MG63 (cell line): ENCODE measurements at regions not wholly inside any gene's neighbourhood (a gene's known extent, or its start where the extent isn't known, plus 50 kb on each side); places are given as distances from the start of the nearest gene placed in this dataset.
"Not testable (repeated sequence)": the region's sequence is repeated elsewhere in the genome, so short reads cannot be mapped to it uniquely, and the experiment has no call there.

Experiments used
- DNase-seq: peaks from one replicate; pipeline ENCODE4 v3.0.0-alpha.2; 2020
- H3K27me3 ChIP-seq: fragments of 250-450 bp; sonication (Bioruptor Pico); 2 replicates; pipeline ENCODE4 v1.5.1; 2020; ENCODE audit warnings: mild to moderate bottlenecking, moderate library complexity
- H3K36me3 ChIP-seq: fragments of 250-450 bp; sonication (Bioruptor Pico); 2 replicates; pipeline ENCODE4 v1.5.1; 2020; ENCODE audit warnings: mild to moderate bottlenecking, moderate library complexity
- H3K4me3 ChIP-seq: fragments of 250-450 bp; sonication (Bioruptor Pico); 2 replicates; pipeline ENCODE4 v1.5.1; 2020; ENCODE audit warnings: mild to moderate bottlenecking, moderate library complexity
- H3K9me3 ChIP-seq: fragments of 250-450 bp; sonication (Bioruptor Pico); 2 replicates; pipeline ENCODE4 v1.5.1; 2020; ENCODE audit warnings: mild to moderate bottlenecking, moderate library complexity

DNA sequence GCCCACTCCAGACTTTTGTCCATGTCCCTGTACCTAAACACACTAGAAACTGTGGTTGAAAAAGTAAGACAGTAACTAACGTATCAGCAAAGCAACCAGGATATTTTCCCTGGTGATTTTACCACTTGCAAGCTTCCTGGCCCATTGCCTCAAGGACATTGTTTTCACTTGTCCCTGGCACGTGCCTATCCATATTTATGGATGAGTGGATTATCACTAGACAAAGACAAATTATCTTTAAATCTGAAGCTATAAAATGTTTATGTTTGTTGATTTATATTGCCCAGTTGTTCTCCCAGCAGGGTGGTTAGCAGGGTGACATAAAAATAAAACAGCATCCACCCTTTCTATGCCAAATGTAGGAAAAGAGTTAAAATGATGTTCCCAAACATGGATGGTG is 93.2 kb upstream of the STEAP1 start:
- Histone ChIP-seq H3K4me3 (no peak overlapping the region), H3K27me3 (no peaks in the 10 kb centered on the region), H3K36me3 (no peaks in the 10 kb centered on the region), H3K9me3 (no peaks in the 10 kb centered on the region)
- no peak for DNase-seq

GRCh38 chr7:90064370-90064769 is 89.9 kb upstream of the STEAP1 start:
- Histone ChIP-seq H3K4me3 (no peak overlapping the region), H3K27me3 (no peaks in the 10 kb centered on the region), H3K9me3 (no peaks in the 10 kb centered on the region), H3K36me3 (no peaks in the 10 kb centered on the region)
- no peak for DNase-seq

- no peaks in the 10 kb centered on the region for H3K36me3 ChIP-seq
- H3K4me3 ChIP-seq: no peak overlapping the region
- no peaks in the 10 kb centered on the region for H3K9me3 ChIP-seq
- DNase-seq: no peak
- H3K27me3 ChIP-seq: no peaks in the 10 kb centered on the region
Observed at GRCh38 chr7:90067171-90067570, 87.1 kb upstream of the STEAP1 start.

- not testable (repeated sequence) for H3K9me3 ChIP-seq, DNase-seq, H3K36me3 ChIP-seq, H3K27me3 ChIP-seq, H3K4me3 ChIP-seq
Observed at GRCh38 chr7:90070238-90070637, 84.0 kb upstream of the STEAP1 start.

GRCh38 chr7:90078921-90079320 is 75.3 kb upstream of the STEAP1 start:
- no peak overlapping the region for H3K4me3 ChIP-seq
- no peaks in the 10 kb centered on the region for H3K36me3 ChIP-seq
- DNase-seq: no peak
- H3K27me3 ChIP-seq: no peaks in the 10 kb centered on the region
- no peaks in the 10 kb centered on the region for H3K9me3 ChIP-seq

DNA sequence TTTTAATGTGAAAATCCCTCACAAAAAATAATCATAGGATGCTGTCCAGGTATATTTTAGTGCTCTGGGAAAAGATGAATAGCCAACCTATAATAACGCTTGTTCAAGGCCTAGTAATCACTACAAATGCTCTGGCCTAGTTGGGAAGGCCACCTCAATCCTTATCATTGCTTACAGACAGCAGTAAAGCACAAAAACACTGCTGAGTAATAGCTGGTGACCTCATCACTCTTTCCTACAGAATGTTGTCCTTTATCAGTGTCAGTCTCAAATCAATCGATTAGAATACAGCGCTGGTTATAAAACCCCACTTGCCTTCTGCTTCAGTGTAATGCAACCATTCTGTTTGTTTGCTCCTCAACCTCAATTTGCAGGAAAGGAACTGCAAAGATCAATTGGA is 72.6 kb upstream of the STEAP1 start:
- no peak for DNase-seq
- no peaks in the 10 kb centered on the region for H3K9me3 ChIP-seq
- H3K27me3 ChIP-seq: no peaks in the 10 kb centered on the region
- no peak overlapping the region for H3K4me3 ChIP-seq
- no peaks in the 10 kb centered on the region for H3K36me3 ChIP-seq

GRCh38 chr7:90092506-90092905 is 61.8 kb upstream of the STEAP1 start:
- Histone ChIP-seq H3K27me3 (no peaks in the 10 kb centered on the region), H3K4me3 (no peak overlapping the region), H3K9me3 (no peaks in the 10 kb centered on the region), H3K36me3 (no peaks in the 10 kb centered on the region)
- no peak for DNase-seq

DNA sequence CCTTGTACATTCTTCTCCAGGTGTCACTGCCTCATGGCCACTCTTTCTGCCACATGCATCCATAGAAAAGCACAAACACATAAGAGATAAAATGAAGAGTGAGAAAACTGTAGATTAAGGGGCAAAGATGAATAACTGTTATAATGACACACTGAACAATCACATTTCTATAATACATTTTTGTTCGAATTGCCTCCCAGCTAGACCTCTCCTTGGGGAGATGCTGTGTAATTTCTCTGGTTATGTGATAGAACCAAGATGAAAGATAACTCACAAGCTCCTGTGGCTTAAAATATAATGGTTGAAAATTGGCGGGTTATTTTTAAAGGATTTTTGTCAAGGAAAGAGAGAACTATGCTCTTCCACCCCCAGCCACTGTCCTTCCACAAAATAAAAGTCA is 60.2 kb upstream of the STEAP1 start:
- no peaks in the 10 kb centered on the region for H3K9me3 ChIP-seq
- no peaks in the 10 kb centered on the region for H3K27me3 ChIP-seq
- no peak for DNase-seq
- no peaks in the 10 kb centered on the region for H3K36me3 ChIP-seq
- H3K4me3 ChIP-seq: no peak overlapping the region
